Nephron progenitor cell (in vitro differentiated cells): ENCODE measurements at regions not wholly inside any gene's neighbourhood (a gene's known extent, or its start where the extent isn't known, plus 50 kb on each side); places are given as distances from the start of the nearest gene placed in this dataset.

Source experiments
- DNase-seq: peaks from one replicate; pipeline ENCODE4 v3.0.0; 2021
- H3K27ac Mint-ChIP-seq: 2 replicates; pipeline ENCODE4 v1.8.0; 2021; ENCODE audit warnings: mild to moderate bottlenecking, moderate library complexity, mixed read lengths
- H3K27me3 Mint-ChIP-seq: 2 replicates; pipeline ENCODE4 v1.8.0; 2021; ENCODE audit warnings: mild to moderate bottlenecking, low read depth, mixed read lengths; ENCODE audit not compliant: poor library complexity
- H3K36me3 Mint-ChIP-seq: 2 replicates; pipeline ENCODE4 v1.8.0; 2021; ENCODE audit warnings: low read depth, mixed read lengths
- H3K4me1 Mint-ChIP-seq: 2 replicates; pipeline ENCODE4 v1.8.0; 2021; ENCODE audit warnings: mixed read lengths
- H3K4me3 Mint-ChIP-seq: 2 replicates; pipeline ENCODE4 v1.8.0; 2021; ENCODE audit warnings: mild to moderate bottlenecking, moderate library complexity, mixed read lengths
- H3K9me3 Mint-ChIP-seq: 2 replicates; pipeline ENCODE4 v1.8.0; 2021; ENCODE audit warnings: mild to moderate bottlenecking, moderate library complexity, mixed read lengths
- CTCF ChIP-seq: fragments of 200-600 bp; sonication (generic); IDR thresholded peaks from 2 replicates; pipeline ENCODE4 v1.5.0; 2021; ENCODE audit warnings: antibody characterized with exemption

GRCh38 chr6:14953836-14954235 lies 292.0 kb upstream of the JARID2 start:
- TF ChIP-seq CTCF = no peak
- no peak for DNase-seq
- no peak overlapping the region for H3K4me3 Mint-ChIP-seq
- peaks cover 6% of the 10 kb centered on the region for H3K36me3 Mint-ChIP-seq
- H3K27me3 Mint-ChIP-seq = peaks cover 4% of the 10 kb centered on the region
- H3K27ac Mint-ChIP-seq = no peak overlapping the region
- peaks cover 18% of the 10 kb centered on the region for H3K9me3 Mint-ChIP-seq
- H3K4me1 Mint-ChIP-seq = peaks cover 8% of the 10 kb centered on the region

- H3K36me3 Mint-ChIP-seq = peaks cover 6% of the 10 kb centered on the region
- TF ChIP-seq CTCF = no peak
- no peak overlapping the region for H3K4me3 Mint-ChIP-seq
- H3K27ac Mint-ChIP-seq = no peak overlapping the region
- peaks cover 4% of the 10 kb centered on the region for H3K27me3 Mint-ChIP-seq
- DNase-seq = no peak
- H3K9me3 Mint-ChIP-seq = peaks cover 18% of the 10 kb centered on the region
- peaks cover 13% of the 10 kb centered on the region for H3K4me1 Mint-ChIP-seq
Observed at GRCh38 chr6:14957355-14958059, 288.4 kb upstream of the JARID2 start.

- Mint-ChIP-seq H3K4me1 (peaks cover 16% of the 10 kb centered on the region), H3K27me3 (peaks cover 4% of the 10 kb centered on the region), H3K4me3 (no peak overlapping the region), H3K36me3 (peaks cover 6% of the 10 kb centered on the region), H3K27ac (no peak overlapping the region), H3K9me3 (peaks cover 12% of the 10 kb centered on the region)
- no peak for DNase-seq
- TF ChIP-seq CTCF = no peak
Observed at GRCh38 chr6:14959324-14959885, 286.5 kb upstream of the JARID2 start.

- TF ChIP-seq CTCF = no peak
- H3K4me3 Mint-ChIP-seq = peak overlapping the region; percentile 5
- H3K36me3 Mint-ChIP-seq = peaks cover under 1% of the 10 kb centered on the region
- no peak for DNase-seq
- H3K27me3 Mint-ChIP-seq = no peaks in the 10 kb centered on the region
- H3K4me1 Mint-ChIP-seq = peaks cover 54% of the 10 kb centered on the region
- peaks cover 15% of the 10 kb centered on the region for H3K9me3 Mint-ChIP-seq
- H3K27ac Mint-ChIP-seq = peak overlapping the region; percentile 89
Observed at GRCh38 chr6:14964556-14965270, 281.2 kb upstream of the JARID2 start.

- H3K4me1 Mint-ChIP-seq = peaks cover 54% of the 10 kb centered on the region
- H3K27ac Mint-ChIP-seq = peak overlapping the region; percentile 52
- H3K36me3 Mint-ChIP-seq = peaks cover 6% of the 10 kb centered on the region
- H3K9me3 Mint-ChIP-seq = peaks cover 21% of the 10 kb centered on the region
- TF ChIP-seq CTCF = no peak
- H3K27me3 Mint-ChIP-seq = no peaks in the 10 kb centered on the region
- DNase-seq = no peak
- H3K4me3 Mint-ChIP-seq = no peak overlapping the region
Observed at GRCh38 chr6:14965424-14966075, 280.3 kb upstream of the JARID2 start.
